ENCODE measurements at regions not wholly inside any gene's neighbourhood (a gene's known extent, or its start where the extent isn't known, plus 50 kb on each side); places are given as distances from the start of the nearest gene placed in this dataset.

GRCh38 chr6:145427232-145427631, 308.1 kb downstream of the EPM2A start:
- no peak overlapping the region for H3K27ac ChIP-seq (ENCODE audit: low read depth, low read length)
- H3K4me3 ChIP-seq (ENCODE audit: low read length), result no peak overlapping the region
- ChIA-PET POLR2A (no interaction called here), CTCF (no interaction called here)
- H3K27me3 ChIP-seq (ENCODE audit: insufficient read depth, low read length, poor library complexity, severe bottlenecking), result no peaks in the 10 kb centered on the region
- H3K36me3 Mint-ChIP-seq, result no peaks in the 10 kb centered on the region
- H3K27me3 Mint-ChIP-seq, result peaks cover 0 to 4% of the 10 kb centered on the region in 2 donors
- no peaks in the 10 kb centered on the region for H3K9me3 ChIP-seq (ENCODE audit: low read length)
- H3K9me3 Mint-ChIP-seq, result peaks cover 0 to 2% (median 0%) of the 10 kb centered on the region in 5 donors
- no peak overlapping the region for H3K4me3 Mint-ChIP-seq
- no peaks in the 10 kb centered on the region for H3K36me3 ChIP-seq (ENCODE audit: insufficient read depth, low read length)
- no peaks in the 10 kb centered on the region for H3K4me1 ChIP-seq (ENCODE audit: insufficient read depth, low read length)
- no peak for DNase-seq
- H3K27ac Mint-ChIP-seq, result no peak overlapping the region
- H3K4me1 Mint-ChIP-seq, result no peaks in the 10 kb centered on the region

DNA sequence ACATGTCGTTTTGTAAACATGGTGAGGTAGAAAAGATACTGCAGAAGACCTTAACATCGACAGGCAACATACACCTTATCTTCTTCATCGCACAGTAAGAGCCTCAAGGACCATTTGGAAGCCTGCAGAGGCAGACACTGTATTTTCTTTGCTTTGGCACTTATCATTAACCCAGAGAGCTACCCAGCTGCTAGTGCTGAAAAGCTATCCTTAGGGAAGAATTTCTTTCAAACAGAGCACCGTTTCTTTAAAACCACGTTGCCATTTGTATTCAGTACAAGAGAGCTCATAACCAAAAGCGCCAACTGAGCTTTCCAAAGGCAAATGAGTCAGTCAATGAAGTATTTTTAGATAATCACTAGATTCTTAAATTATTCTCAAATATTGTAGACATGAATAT, 306.6 kb downstream of the EPM2A start:
- ChIA-PET CTCF (no interaction called here), POLR2A (no interaction called here)
- H3K9me3 Mint-ChIP-seq, result peaks cover 0 to 2% (median 0%) of the 10 kb centered on the region in 5 donors
- H3K4me1 Mint-ChIP-seq, result no peaks in the 10 kb centered on the region
- no peaks in the 10 kb centered on the region for H3K36me3 Mint-ChIP-seq
- no peak overlapping the region for H3K4me3 Mint-ChIP-seq
- H3K27me3 Mint-ChIP-seq, result peaks cover 0 to 2% of the 10 kb centered on the region in 2 donors
- no peak overlapping the region for H3K27ac Mint-ChIP-seq
- Histone ChIP-seq H3K27ac (ENCODE audit: low read depth, low read length) (no peak overlapping the region), H3K4me3 (ENCODE audit: low read length) (no peak overlapping the region), H3K4me1 (ENCODE audit: insufficient read depth, low read length) (no peaks in the 10 kb centered on the region), H3K9me3 (ENCODE audit: low read length) (no peaks in the 10 kb centered on the region), H3K36me3 (ENCODE audit: insufficient read depth, low read length) (no peaks in the 10 kb centered on the region), H3K27me3 (ENCODE audit: insufficient read depth, low read length, poor library complexity, severe bottlenecking) (no peaks in the 10 kb centered on the region)
- DNase-seq, result no peak

GRCh38 chr6:145442110-145442509, 293.2 kb downstream of the EPM2A start:
- H3K27me3 Mint-ChIP-seq, result no peaks in the 10 kb centered on the region
- no peak overlapping the region for H3K4me3 Mint-ChIP-seq
- no peak overlapping the region for H3K27ac ChIP-seq (ENCODE audit: low read depth, low read length)
- no peaks in the 10 kb centered on the region for H3K4me1 Mint-ChIP-seq
- no peaks in the 10 kb centered on the region for H3K27me3 ChIP-seq (ENCODE audit: insufficient read depth, low read length, poor library complexity, severe bottlenecking)
- ChIA-PET POLR2A (no interaction called here), CTCF (no interaction called here)
- H3K4me1 ChIP-seq (ENCODE audit: insufficient read depth, low read length), result no peaks in the 10 kb centered on the region
- no peak overlapping the region for H3K27ac Mint-ChIP-seq
- peaks cover 28 to 39% (median 29%) of the 10 kb centered on the region in 5 donors for H3K9me3 Mint-ChIP-seq
- H3K36me3 ChIP-seq (ENCODE audit: insufficient read depth, low read length), result no peaks in the 10 kb centered on the region
- H3K36me3 Mint-ChIP-seq, result peaks cover 0 to 5% (median 0%) of the 10 kb centered on the region in 3 donors
- no peak for DNase-seq
- H3K4me3 ChIP-seq (ENCODE audit: low read length), result no peak overlapping the region
- peaks cover 5% of the 10 kb centered on the region for H3K9me3 ChIP-seq (ENCODE audit: low read length)

- H3K9me3 Mint-ChIP-seq, result peaks cover 25 to 40% (median 34%) of the 10 kb centered on the region in 5 donors
- no peak overlapping the region for H3K4me3 Mint-ChIP-seq
- H3K4me1 ChIP-seq (ENCODE audit: insufficient read depth, low read length), result no peaks in the 10 kb centered on the region
- DNase-seq, result no peak
- CTCF ChIA-PET, result no interaction called here
- no peaks in the 10 kb centered on the region for H3K4me1 Mint-ChIP-seq
- no peak overlapping the region for H3K27ac ChIP-seq (ENCODE audit: low read depth, low read length)
- H3K36me3 Mint-ChIP-seq, result peaks cover 0 to 5% (median 0%) of the 10 kb centered on the region in 3 donors
- no peaks in the 10 kb centered on the region for H3K27me3 Mint-ChIP-seq
- no peaks in the 10 kb centered on the region for H3K36me3 ChIP-seq (ENCODE audit: insufficient read depth, low read length)
- H3K27me3 ChIP-seq (ENCODE audit: insufficient read depth, low read length, poor library complexity, severe bottlenecking), result no peaks in the 10 kb centered on the region
- H3K4me3 ChIP-seq (ENCODE audit: low read length), result no peak overlapping the region
- H3K9me3 ChIP-seq (ENCODE audit: low read length), result peaks cover 5% of the 10 kb centered on the region
- H3K27ac Mint-ChIP-seq, result no peak overlapping the region
- POLR2A ChIA-PET, result no interaction called here
Observed at GRCh38 chr6:145445674-145446073, 289.6 kb downstream of the EPM2A start.

GRCh38 chr6:145451029-145451428, 284.3 kb downstream of the EPM2A start:
- Histone ChIP-seq H3K9me3 (ENCODE audit: low read length) (no peaks in the 10 kb centered on the region), H3K4me3 (ENCODE audit: low read length) (no peak overlapping the region), H3K4me1 (ENCODE audit: insufficient read depth, low read length) (no peaks in the 10 kb centered on the region), H3K27ac (ENCODE audit: low read depth, low read length) (no peak overlapping the region), H3K27me3 (ENCODE audit: insufficient read depth, low read length, poor library complexity, severe bottlenecking) (no peaks in the 10 kb centered on the region), H3K36me3 (ENCODE audit: insufficient read depth, low read length) (no peaks in the 10 kb centered on the region)
- Mint-ChIP-seq H3K36me3 (no peaks in the 10 kb centered on the region), H3K27ac (no peak overlapping the region), H3K27me3 (no peaks in the 10 kb centered on the region), H3K9me3 (peaks cover 3 to 20% (median 10%) of the 10 kb centered on the region in 5 donors), H3K4me3 (no peak overlapping the region), H3K4me1 (no peaks in the 10 kb centered on the region)
- POLR2A ChIA-PET, result no interaction called here
- CTCF ChIA-PET, result no interaction called here
- DNase-seq, result no peak

GRCh38 chr6:145453376-145453775, 281.9 kb downstream of the EPM2A start:
- H3K4me1 ChIP-seq (ENCODE audit: insufficient read depth, low read length), result no peaks in the 10 kb centered on the region
- no peaks in the 10 kb centered on the region for H3K36me3 ChIP-seq (ENCODE audit: insufficient read depth, low read length)
- peaks cover 0 to 2% (median 0%) of the 10 kb centered on the region in 5 donors for H3K9me3 Mint-ChIP-seq
- H3K9me3 ChIP-seq (ENCODE audit: low read length), result no peaks in the 10 kb centered on the region
- H3K27me3 Mint-ChIP-seq, result no peaks in the 10 kb centered on the region
- no peak overlapping the region for H3K4me3 ChIP-seq (ENCODE audit: low read length)
- no peak for DNase-seq
- no peaks in the 10 kb centered on the region for H3K4me1 Mint-ChIP-seq
- H3K27me3 ChIP-seq (ENCODE audit: insufficient read depth, low read length, poor library complexity, severe bottlenecking), result no peaks in the 10 kb centered on the region
- no peak overlapping the region for H3K4me3 Mint-ChIP-seq
- H3K36me3 Mint-ChIP-seq, result no peaks in the 10 kb centered on the region
- no peak overlapping the region for H3K27ac Mint-ChIP-seq
- ChIA-PET POLR2A (no interaction called here), CTCF (no interaction called here)
- no peak overlapping the region for H3K27ac ChIP-seq (ENCODE audit: low read depth, low read length)

GRCh38 chr6:145454006-145454405, 281.3 kb downstream of the EPM2A start:
- H3K27me3 ChIP-seq (ENCODE audit: insufficient read depth, low read length, poor library complexity, severe bottlenecking), result no peaks in the 10 kb centered on the region
- H3K4me1 ChIP-seq (ENCODE audit: insufficient read depth, low read length), result no peaks in the 10 kb centered on the region
- H3K9me3 ChIP-seq (ENCODE audit: low read length), result no peaks in the 10 kb centered on the region
- no peak for DNase-seq
- no peaks in the 10 kb centered on the region for H3K36me3 ChIP-seq (ENCODE audit: insufficient read depth, low read length)
- ChIA-PET CTCF (no interaction called here), POLR2A (no interaction called here)
- Mint-ChIP-seq H3K4me1 (no peaks in the 10 kb centered on the region), H3K9me3 (peaks cover 0 to 2% (median 0%) of the 10 kb centered on the region in 5 donors), H3K27ac (no peak overlapping the region), H3K4me3 (no peak overlapping the region), H3K36me3 (no peaks in the 10 kb centered on the region), H3K27me3 (no peaks in the 10 kb centered on the region)
- no peak overlapping the region for H3K4me3 ChIP-seq (ENCODE audit: low read length)
- H3K27ac ChIP-seq (ENCODE audit: low read depth, low read length), result no peak overlapping the region

GRCh38 chr6:145457556-145457955, 277.8 kb downstream of the EPM2A start:
- H3K27me3 Mint-ChIP-seq, result no peaks in the 10 kb centered on the region
- no peaks in the 10 kb centered on the region for H3K9me3 ChIP-seq (ENCODE audit: low read length)

GRCh38 chr6:145468534-145468933, 266.8 kb downstream of the EPM2A start:
- H3K4me3 Mint-ChIP-seq, result no peak overlapping the region
- H3K9me3 ChIP-seq (ENCODE audit: low read length), result no peaks in the 10 kb centered on the region
- H3K4me1 ChIP-seq (ENCODE audit: insufficient read depth, low read length), result no peaks in the 10 kb centered on the region
- H3K36me3 Mint-ChIP-seq, result no peaks in the 10 kb centered on the region
- CTCF ChIA-PET, result no interaction called here
- DNase-seq, result no peak
- POLR2A ChIA-PET, result no interaction called here
- H3K4me3 ChIP-seq (ENCODE audit: low read length), result no peak overlapping the region
- H3K4me1 Mint-ChIP-seq, result no peaks in the 10 kb centered on the region
- no peaks in the 10 kb centered on the region for H3K27me3 Mint-ChIP-seq
- no peak overlapping the region for H3K27ac ChIP-seq (ENCODE audit: low read depth, low read length)
- H3K9me3 Mint-ChIP-seq, result peaks cover 0 to 18% (median 14%) of the 10 kb centered on the region in 5 donors
- no peak overlapping the region for H3K27ac Mint-ChIP-seq
- H3K27me3 ChIP-seq (ENCODE audit: insufficient read depth, low read length, poor library complexity, severe bottlenecking), result no peaks in the 10 kb centered on the region
- H3K36me3 ChIP-seq (ENCODE audit: insufficient read depth, low read length), result no peaks in the 10 kb centered on the region

More at GRCh38 chr6:145457556-145457955, 277.8 kb downstream of the EPM2A start:
- H3K4me1 ChIP-seq (ENCODE audit: insufficient read depth, low read length), result no peaks in the 10 kb centered on the region
- H3K36me3 ChIP-seq (ENCODE audit: insufficient read depth, low read length), result no peaks in the 10 kb centered on the region
- ChIA-PET POLR2A (no interaction called here), CTCF (no interaction called here)
- Mint-ChIP-seq H3K4me1 (no peaks in the 10 kb centered on the region), H3K27ac (no peak overlapping the region), H3K4me3 (no peak overlapping the region), H3K36me3 (no peaks in the 10 kb centered on the region), H3K9me3 (peaks cover 0 to 2% (median 0%) of the 10 kb centered on the region in 5 donors)
- no peak for DNase-seq
- H3K27me3 ChIP-seq (ENCODE audit: insufficient read depth, low read length, poor library complexity, severe bottlenecking), result no peaks in the 10 kb centered on the region
- no peak overlapping the region for H3K27ac ChIP-seq (ENCODE audit: low read depth, low read length)
- no peak overlapping the region for H3K4me3 ChIP-seq (ENCODE audit: low read length)

All from CD8-positive, alpha-beta memory T cell (primary cell).